ENCODE measurements at regions not wholly inside any gene's neighbourhood (a gene's known extent, or its start where the extent isn't known, plus 50 kb on each side); places are given as distances from the start of the nearest gene placed in this dataset.
"Not testable (repeated sequence)": the region's sequence is repeated elsewhere in the genome, so short reads cannot be mapped to it uniquely, and the experiment has no call there.

GRCh38 chr3:127044996-127045395 is 62.1 kb downstream of the PLXNA1 start:
- intact Hi-C loops (cut with DNase I) = no loop called here
- peak; percentile 57 for DNase-seq (ENCODE audit: low spot score)

- no peak for DNase-seq (ENCODE audit: low spot score)
- intact Hi-C loops (cut with DNase I) = no loop called here
These were observed 62.6 kb downstream of the PLXNA1 start for GRCh38 chr3:127045435-127046045.

GRCh38 chr3:127046690-127047089 is 63.8 kb downstream of the PLXNA1 start:
- intact Hi-C loops (cut with DNase I) = not testable (repeated sequence)
- DNase-seq (ENCODE audit: low spot score) = peak; percentile 64

GRCh38 chr3:127049393-127049792 is 66.5 kb downstream of the PLXNA1 start:
- intact Hi-C loops (cut with DNase I) = no loop called here
- peak; percentile 69 for DNase-seq (ENCODE audit: low spot score)

- intact Hi-C loops (cut with DNase I) = no loop called here
- peak; percentile 31 for DNase-seq (ENCODE audit: low spot score)
These were observed 67.8 kb downstream of the PLXNA1 start for GRCh38 chr3:127050733-127051132.

- peak; percentile 95 for DNase-seq (ENCODE audit: low spot score)
- intact Hi-C loops (cut with DNase I) = no loop called here
These were observed 69.2 kb downstream of the PLXNA1 start for GRCh38 chr3:127052121-127052561.

- no peak for DNase-seq (ENCODE audit: low spot score)
- intact Hi-C loops (cut with DNase I) = no loop called here
These were observed 70.1 kb downstream of the PLXNA1 start for GRCh38 chr3:127053026-127053425.

- peak; percentile 63 for DNase-seq (ENCODE audit: low spot score)
- intact Hi-C loops (cut with DNase I) = no loop called here
These were observed 70.5 kb downstream of the PLXNA1 start for GRCh38 chr3:127053450-127053849.

- intact Hi-C loops (cut with DNase I) = no loop called here
- DNase-seq (ENCODE audit: low spot score) = peak; percentile 70
These were observed 71.1 kb downstream of the PLXNA1 start for GRCh38 chr3:127053979-127054378.

GRCh38 chr3:127056281-127056680 is 73.4 kb downstream of the PLXNA1 start:
- DNase-seq (ENCODE audit: low spot score) = peak; percentile 69
- intact Hi-C loops (cut with DNase I) = loop anchor here in 1 of 2 donors (5.0 kb wide), 1 partner anchor 161 kb away; no protein-coding TSS in a partner anchor

GRCh38 chr3:127056976-127057375 is 74.1 kb downstream of the PLXNA1 start:
- peak; percentile 5 for DNase-seq (ENCODE audit: low spot score)
- intact Hi-C loops (cut with DNase I) = loop anchor here in 1 of 2 donors (5.0 kb wide), 1 partner anchor 160 kb away; no protein-coding TSS in a partner anchor

- intact Hi-C loops (cut with DNase I) = loop anchor here in 1 of 2 donors (5.0 kb wide), 1 partner anchor 158 kb away; no protein-coding TSS in a partner anchor
- no peak for DNase-seq (ENCODE audit: low spot score)
These were observed 76.2 kb downstream of the PLXNA1 start for GRCh38 chr3:127059072-127059471.

- intact Hi-C loops (cut with DNase I) = no loop called here
- DNase-seq (ENCODE audit: low spot score) = peak; percentile 51
These were observed 78.7 kb downstream of the PLXNA1 start for GRCh38 chr3:127061641-127062040.

GRCh38 chr3:127062926-127063325 is 80.0 kb downstream of the PLXNA1 start:
- intact Hi-C loops (cut with DNase I) = no loop called here
- DNase-seq (ENCODE audit: low spot score) = peak; percentile 60

GRCh38 chr3:127063916-127064315 is 81.0 kb downstream of the PLXNA1 start:
- peak; percentile 37 for DNase-seq (ENCODE audit: low spot score)
- intact Hi-C loops (cut with DNase I) = no loop called here

- intact Hi-C loops (cut with DNase I) = no loop called here
These were observed 81.6 kb downstream of the PLXNA1 start for GRCh38 chr3:127064391-127065137.

GRCh38 chr3:127065138-127065427 is 82.2 kb downstream of the PLXNA1 start:
- peak; percentile 51 for DNase-seq (ENCODE audit: low spot score)
- intact Hi-C loops (cut with DNase I) = no loop called here

More at GRCh38 chr3:127064391-127065137, 81.6 kb downstream of the PLXNA1 start:
- peak; percentile 69 for DNase-seq (ENCODE audit: low spot score)

- DNase-seq (ENCODE audit: low spot score) = peak; percentile 66
- intact Hi-C loops (cut with DNase I) = no loop called here
These were observed 82.8 kb downstream of the PLXNA1 start for GRCh38 chr3:127065561-127066290.

GRCh38 chr3:127066635-127067034 is 83.7 kb downstream of the PLXNA1 start:
- DNase-seq (ENCODE audit: low spot score) = peak; percentile 32

More at GRCh38 chr3:127066635-127067034, 83.7 kb downstream of the PLXNA1 start:
- intact Hi-C loops (cut with DNase I) = no loop called here

Data from posterior vena cava (tissue), 2 donors.